Glutamatergic neuron (in vitro differentiated cells): ENCODE measurements at regions not wholly inside any gene's neighbourhood (a gene's known extent, or its start where the extent isn't known, plus 50 kb on each side); places are given as distances from the start of the nearest gene placed in this dataset.

Source experiments
- DNase-seq: peaks from one replicate; pipeline ENCODE4 v3.0.0; 2022
- H3K27ac Mint-ChIP-seq: one replicate; pipeline ENCODE4 v1.8.0; 2020; ENCODE audit warnings: mild to moderate bottlenecking, mixed read lengths, inconsistent platforms; ENCODE audit not compliant: unreplicated experiment
- H3K27me3 Mint-ChIP-seq: one replicate; pipeline ENCODE4 v1.8.0; 2020; ENCODE audit warnings: mild to moderate bottlenecking, moderate library complexity, mixed read lengths, inconsistent platforms; ENCODE audit not compliant: unreplicated experiment
- H3K36me3 Mint-ChIP-seq: one replicate; pipeline ENCODE4 v1.8.0; 2020; ENCODE audit warnings: mild to moderate bottlenecking, mixed read lengths, inconsistent platforms; ENCODE audit not compliant: unreplicated experiment
- H3K4me1 Mint-ChIP-seq: one replicate; pipeline ENCODE4 v1.8.0; 2020; ENCODE audit warnings: mild to moderate bottlenecking, low read depth, mixed read lengths, inconsistent platforms; ENCODE audit not compliant: unreplicated experiment
- H3K4me3 Mint-ChIP-seq: one replicate; pipeline ENCODE4 v1.8.0; 2020; ENCODE audit warnings: mild to moderate bottlenecking, mixed read lengths, inconsistent platforms; ENCODE audit not compliant: unreplicated experiment
- H3K9me3 Mint-ChIP-seq: one replicate; pipeline ENCODE4 v1.8.0; 2020; ENCODE audit warnings: mild to moderate bottlenecking, moderate library complexity, mixed read lengths, inconsistent platforms; ENCODE audit not compliant: unreplicated experiment
- TF ChIP-seq, protein P1 (sequence below): fragments of 200-600 bp; sonication (generic); IDR thresholded peaks from one replicate; pipeline ENCODE4 v1.5.0; 2021; ENCODE audit not compliant: partially characterized antibody, unreplicated experiment

DNA sequence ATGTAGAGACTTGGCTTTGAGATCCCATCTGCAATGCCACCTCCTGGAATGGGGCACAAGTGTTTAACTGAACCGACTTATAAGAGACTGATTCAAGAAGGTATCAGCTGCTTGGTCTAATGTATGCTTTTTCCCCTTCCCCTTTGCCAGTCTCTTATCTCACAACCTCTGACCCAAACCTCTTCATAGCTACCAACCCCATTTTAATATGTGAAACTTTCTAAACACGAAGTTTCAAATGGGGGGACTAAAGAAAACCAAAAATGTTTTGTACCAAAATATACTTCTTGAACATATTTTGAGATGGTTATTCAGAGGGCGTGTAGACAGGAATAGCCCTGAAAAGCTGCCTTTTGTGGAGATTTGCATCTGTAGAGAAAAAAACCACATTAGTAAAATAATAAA, 73.1 kb downstream of the OXSM start:
- Mint-ChIP-seq H3K27ac (no peak overlapping the region), H3K36me3 (peaks cover 7% of the 10 kb centered on the region), H3K27me3 (no peaks in the 10 kb centered on the region), H3K9me3 (no peaks in the 10 kb centered on the region), H3K4me1 (no peaks in the 10 kb centered on the region), H3K4me3 (no peak overlapping the region)
- TF ChIP-seq, protein P1, sequence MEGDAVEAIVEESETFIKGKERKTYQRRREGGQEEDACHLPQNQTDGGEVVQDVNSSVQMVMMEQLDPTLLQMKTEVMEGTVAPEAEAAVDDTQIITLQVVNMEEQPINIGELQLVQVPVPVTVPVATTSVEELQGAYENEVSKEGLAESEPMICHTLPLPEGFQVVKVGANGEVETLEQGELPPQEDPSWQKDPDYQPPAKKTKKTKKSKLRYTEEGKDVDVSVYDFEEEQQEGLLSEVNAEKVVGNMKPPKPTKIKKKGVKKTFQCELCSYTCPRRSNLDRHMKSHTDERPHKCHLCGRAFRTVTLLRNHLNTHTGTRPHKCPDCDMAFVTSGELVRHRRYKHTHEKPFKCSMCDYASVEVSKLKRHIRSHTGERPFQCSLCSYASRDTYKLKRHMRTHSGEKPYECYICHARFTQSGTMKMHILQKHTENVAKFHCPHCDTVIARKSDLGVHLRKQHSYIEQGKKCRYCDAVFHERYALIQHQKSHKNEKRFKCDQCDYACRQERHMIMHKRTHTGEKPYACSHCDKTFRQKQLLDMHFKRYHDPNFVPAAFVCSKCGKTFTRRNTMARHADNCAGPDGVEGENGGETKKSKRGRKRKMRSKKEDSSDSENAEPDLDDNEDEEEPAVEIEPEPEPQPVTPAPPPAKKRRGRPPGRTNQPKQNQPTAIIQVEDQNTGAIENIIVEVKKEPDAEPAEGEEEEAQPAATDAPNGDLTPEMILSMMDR, result no peak
- no peak for DNase-seq

DNA sequence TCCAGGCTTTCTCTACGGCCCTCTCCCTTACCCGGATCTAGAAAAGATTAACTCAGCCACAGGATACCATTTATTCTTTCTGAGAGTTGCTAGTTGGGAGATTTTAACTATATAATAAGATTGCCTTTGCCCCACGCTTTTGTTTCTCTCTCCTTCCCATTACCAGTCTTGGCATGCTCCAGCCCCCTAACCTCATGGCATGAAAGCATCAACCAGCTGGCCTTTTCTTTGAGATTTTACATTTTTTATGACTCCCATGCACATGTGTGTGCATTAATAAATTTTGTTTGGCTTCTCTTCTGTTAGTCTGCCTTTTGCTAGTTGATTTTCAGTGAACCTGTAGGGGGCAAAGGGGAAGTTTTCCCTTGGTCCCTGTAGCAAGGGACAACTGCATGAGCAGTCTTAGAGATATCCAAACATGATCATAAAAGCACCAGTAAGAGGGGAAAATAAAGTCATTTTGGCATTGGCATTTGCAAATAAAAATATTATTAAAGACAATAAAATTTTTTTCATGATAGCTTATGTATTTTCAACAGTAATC, 73.6 kb downstream of the OXSM start:
- no peaks in the 10 kb centered on the region for H3K9me3 Mint-ChIP-seq
- H3K4me3 Mint-ChIP-seq, result no peak overlapping the region
- no peaks in the 10 kb centered on the region for H3K27me3 Mint-ChIP-seq
- TF ChIP-seq, protein P1, result peak; percentile 41
- H3K27ac Mint-ChIP-seq, result no peak overlapping the region
- H3K36me3 Mint-ChIP-seq, result peaks cover 7% of the 10 kb centered on the region
- no peak for DNase-seq
- no peaks in the 10 kb centered on the region for H3K4me1 Mint-ChIP-seq

DNA sequence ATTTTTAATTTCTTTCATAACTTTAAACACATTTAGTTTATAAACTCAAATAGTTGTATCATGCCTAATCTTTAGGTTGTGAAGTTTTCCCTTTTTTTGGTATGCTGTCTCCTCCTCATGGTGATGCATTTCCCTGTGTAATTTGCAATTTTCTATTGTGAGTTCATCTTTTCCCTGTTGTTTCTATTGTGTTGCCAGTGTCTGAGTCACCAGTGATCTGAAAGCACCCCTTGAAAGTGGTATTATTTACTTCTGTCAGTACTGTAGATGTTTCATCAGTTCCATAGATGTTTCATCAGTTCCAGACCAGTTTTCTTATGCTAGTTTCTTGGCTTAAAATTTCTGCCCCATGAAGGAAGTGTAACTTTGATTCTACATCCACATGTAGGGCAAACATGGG, 80.6 kb downstream of the OXSM start:
- no peak overlapping the region for H3K4me3 Mint-ChIP-seq
- DNase-seq, result no peak
- no peaks in the 10 kb centered on the region for H3K4me1 Mint-ChIP-seq
- TF ChIP-seq, protein P1, result no peak
- no peaks in the 10 kb centered on the region for H3K9me3 Mint-ChIP-seq
- no peaks in the 10 kb centered on the region for H3K27me3 Mint-ChIP-seq
- H3K36me3 Mint-ChIP-seq, result no peaks in the 10 kb centered on the region
- H3K27ac Mint-ChIP-seq, result no peak overlapping the region

DNA sequence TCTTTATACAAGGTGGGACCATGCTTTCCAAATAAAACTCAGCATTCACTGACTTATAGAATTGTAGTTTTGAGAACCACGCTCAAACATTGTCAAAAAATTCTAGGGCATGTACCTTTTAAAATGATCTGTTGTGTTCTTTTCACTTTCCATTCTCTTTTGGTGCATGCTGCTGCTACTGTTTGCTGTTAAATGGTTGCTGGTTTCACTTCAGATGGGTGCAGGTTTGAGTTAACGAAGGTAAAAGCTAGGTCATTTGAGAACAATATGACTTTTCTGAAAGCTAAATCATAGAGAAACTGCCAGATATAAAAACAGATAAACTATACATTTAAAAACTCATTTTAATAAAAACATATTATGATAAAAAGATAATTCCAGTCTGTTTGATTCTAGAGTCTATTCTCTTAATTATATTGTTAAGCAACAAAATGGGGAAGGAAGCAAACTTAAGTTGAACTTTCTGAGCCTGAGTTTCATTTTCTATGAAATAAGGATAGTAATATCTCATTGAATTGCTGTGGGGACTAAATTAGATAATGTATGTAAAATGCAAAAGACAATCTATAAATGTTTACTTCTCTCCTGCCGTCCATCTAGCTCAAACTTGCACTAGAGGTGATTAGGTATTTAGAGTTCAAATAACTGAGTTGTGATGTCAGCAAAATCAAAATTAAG, 82.4 kb downstream of the OXSM start:
- no peaks in the 10 kb centered on the region for H3K4me1 Mint-ChIP-seq
- no peaks in the 10 kb centered on the region for H3K9me3 Mint-ChIP-seq
- no peak overlapping the region for H3K4me3 Mint-ChIP-seq
- no peaks in the 10 kb centered on the region for H3K27me3 Mint-ChIP-seq
- no peaks in the 10 kb centered on the region for H3K36me3 Mint-ChIP-seq
- no peak overlapping the region for H3K27ac Mint-ChIP-seq
- no peak for DNase-seq
- TF ChIP-seq, protein P1, result no peak

DNA sequence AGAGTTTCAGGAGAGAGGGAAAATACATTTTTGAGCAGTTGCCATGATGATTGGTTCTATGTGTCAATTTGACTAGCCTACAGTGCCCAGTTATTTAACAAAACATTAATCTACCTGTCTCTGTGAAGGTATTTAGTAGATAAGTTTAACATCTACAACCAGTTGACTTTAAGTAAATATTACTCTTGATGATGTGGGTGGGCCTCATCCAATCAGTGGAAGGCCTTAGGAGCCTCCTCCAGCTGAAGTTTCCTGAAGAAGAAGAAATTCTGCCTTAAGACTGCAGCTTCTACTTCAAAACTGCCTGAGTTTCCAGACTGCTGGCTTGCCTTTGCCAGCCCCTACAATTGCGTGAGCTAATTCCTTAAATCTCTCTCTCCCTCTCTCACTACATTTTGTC, 93.6 kb downstream of the OXSM start:
- Mint-ChIP-seq H3K9me3 (no peaks in the 10 kb centered on the region), H3K4me3 (no peak overlapping the region), H3K27me3 (no peaks in the 10 kb centered on the region), H3K36me3 (no peaks in the 10 kb centered on the region), H3K27ac (no peak overlapping the region), H3K4me1 (no peaks in the 10 kb centered on the region)
- no peak for DNase-seq
- TF ChIP-seq, protein P1, result no peak
